ENCODE measurements at regions not wholly inside any gene's neighbourhood (a gene's known extent, or its start where the extent isn't known, plus 50 kb on each side); places are given as distances from the start of the nearest gene placed in this dataset.

DNA sequence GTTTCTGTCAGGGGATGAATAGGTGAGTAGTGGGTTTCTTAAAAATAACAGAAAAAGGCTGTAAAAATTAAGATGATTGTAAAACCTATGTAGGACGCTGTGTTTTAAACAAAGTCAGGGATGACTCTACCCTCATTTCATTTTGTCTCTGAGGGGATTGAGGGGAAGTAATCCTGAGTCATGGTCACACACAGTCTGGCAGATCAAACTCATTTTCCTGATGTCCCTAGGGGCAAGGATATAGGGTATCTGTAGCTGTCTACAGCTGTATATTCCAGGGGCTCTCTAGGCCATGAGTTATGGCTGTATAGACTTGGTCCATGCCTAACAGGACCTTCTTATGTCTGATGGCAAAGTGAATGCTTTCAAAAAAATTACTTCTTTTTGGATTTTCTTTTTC lies 421.1 kb downstream of the PDCD6IP start:
- Mint-ChIP-seq H3K27ac (no peak overlapping the region), H3K4me1 (ENCODE audit: unreplicated experiment) (peaks cover 3% of the 10 kb centered on the region)
- TF ChIP-seq, protein P1, sequence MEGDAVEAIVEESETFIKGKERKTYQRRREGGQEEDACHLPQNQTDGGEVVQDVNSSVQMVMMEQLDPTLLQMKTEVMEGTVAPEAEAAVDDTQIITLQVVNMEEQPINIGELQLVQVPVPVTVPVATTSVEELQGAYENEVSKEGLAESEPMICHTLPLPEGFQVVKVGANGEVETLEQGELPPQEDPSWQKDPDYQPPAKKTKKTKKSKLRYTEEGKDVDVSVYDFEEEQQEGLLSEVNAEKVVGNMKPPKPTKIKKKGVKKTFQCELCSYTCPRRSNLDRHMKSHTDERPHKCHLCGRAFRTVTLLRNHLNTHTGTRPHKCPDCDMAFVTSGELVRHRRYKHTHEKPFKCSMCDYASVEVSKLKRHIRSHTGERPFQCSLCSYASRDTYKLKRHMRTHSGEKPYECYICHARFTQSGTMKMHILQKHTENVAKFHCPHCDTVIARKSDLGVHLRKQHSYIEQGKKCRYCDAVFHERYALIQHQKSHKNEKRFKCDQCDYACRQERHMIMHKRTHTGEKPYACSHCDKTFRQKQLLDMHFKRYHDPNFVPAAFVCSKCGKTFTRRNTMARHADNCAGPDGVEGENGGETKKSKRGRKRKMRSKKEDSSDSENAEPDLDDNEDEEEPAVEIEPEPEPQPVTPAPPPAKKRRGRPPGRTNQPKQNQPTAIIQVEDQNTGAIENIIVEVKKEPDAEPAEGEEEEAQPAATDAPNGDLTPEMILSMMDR (conservative IDR thresholded peaks at IDR 0.05) = no peak

DNA sequence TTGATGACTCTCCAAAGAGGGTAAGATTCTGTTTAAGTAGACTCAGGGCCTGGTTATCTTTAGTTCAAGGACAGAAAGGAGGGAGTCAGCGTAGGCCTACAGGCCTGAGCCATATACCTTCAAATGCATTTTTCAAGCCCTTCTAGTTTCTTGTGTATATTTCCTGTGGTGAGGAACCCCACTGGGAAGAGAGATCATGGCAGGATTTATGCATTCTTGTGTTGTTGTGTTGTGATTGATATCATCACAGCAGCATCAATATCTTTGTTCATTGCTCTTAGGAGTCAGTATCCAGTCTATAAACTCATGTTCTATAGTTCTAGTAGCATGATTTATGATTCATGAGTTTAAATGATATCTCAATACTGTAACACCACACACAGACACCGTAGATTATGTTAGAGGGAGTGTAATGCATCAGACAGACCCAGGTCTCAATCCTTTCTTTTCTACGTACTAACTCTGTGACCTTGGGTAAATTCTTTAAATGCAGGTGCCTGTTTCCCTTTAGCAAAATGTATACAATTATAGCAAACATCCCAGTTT lies 427.5 kb downstream of the PDCD6IP start:
- Mint-ChIP-seq H3K36me3 (no peaks in the 10 kb centered on the region), H3K4me1 (ENCODE audit: unreplicated experiment) (no peaks in the 10 kb centered on the region), H3K9me3 (no peaks in the 10 kb centered on the region), H3K4me3 (no peak overlapping the region), H3K27me3 (peaks cover 4% of the 10 kb centered on the region), H3K27ac (no peak overlapping the region)
- no peak for DNase-seq (ENCODE audit: extremely low spot score, unreplicated experiment)
- TF ChIP-seq, protein P1 (conservative IDR thresholded peaks at IDR 0.05) = no peak

More for the DNA sequence above, 421.1 kb downstream of the PDCD6IP start:
- H3K9me3 Mint-ChIP-seq = no peaks in the 10 kb centered on the region
- no peak for DNase-seq (ENCODE audit: extremely low spot score, unreplicated experiment)
- H3K4me3 Mint-ChIP-seq = no peak overlapping the region
- H3K36me3 Mint-ChIP-seq = no peaks in the 10 kb centered on the region
- H3K27me3 Mint-ChIP-seq = peaks cover 4% of the 10 kb centered on the region

DNA sequence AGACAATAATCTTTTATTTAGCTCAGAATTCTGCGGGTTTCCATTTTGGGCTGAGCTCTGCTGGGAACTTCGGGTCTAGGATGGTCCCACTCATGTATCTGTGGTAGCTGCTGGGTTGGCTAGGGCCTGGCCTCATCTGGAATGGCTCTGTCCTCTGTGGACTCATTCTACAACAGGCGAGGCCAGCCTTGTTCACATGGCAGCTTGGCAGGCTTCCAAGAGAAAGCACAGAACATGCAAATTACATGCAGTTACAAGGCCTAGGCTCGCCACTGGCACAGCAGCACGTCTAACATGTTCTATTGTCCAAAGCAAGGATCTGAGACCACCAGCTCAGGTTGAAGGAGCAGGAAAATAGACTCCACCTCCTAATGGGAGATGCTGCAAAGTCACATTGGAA lies 431.4 kb downstream of the PDCD6IP start:
- TF ChIP-seq, protein P1 (conservative IDR thresholded peaks at IDR 0.05) = no peak
- no peaks in the 10 kb centered on the region for H3K36me3 Mint-ChIP-seq
- H3K4me3 Mint-ChIP-seq = no peak overlapping the region
- no peaks in the 10 kb centered on the region for H3K9me3 Mint-ChIP-seq
- H3K27ac Mint-ChIP-seq = no peak overlapping the region
- no peak for DNase-seq (ENCODE audit: extremely low spot score, unreplicated experiment)
- H3K4me1 Mint-ChIP-seq (ENCODE audit: unreplicated experiment) = no peaks in the 10 kb centered on the region
- H3K27me3 Mint-ChIP-seq = no peaks in the 10 kb centered on the region

DNA sequence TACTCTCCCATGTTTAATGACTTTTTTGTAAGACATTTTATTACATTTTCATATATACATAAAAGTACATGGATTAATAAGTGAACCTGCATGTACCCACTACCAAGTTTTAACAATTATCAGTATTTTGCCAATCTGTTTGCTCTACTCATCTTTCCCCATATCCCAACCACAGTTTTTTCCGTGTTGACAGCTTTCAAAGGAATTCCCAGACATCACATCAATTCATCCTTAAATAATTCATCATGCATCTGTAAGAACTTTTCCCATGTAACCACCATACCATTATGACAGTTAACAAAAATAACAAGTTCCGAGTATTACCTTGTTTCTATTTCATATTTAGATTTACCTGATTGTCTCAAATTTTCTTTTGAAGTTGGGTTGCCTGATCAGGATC lies 436.7 kb downstream of the PDCD6IP start:
- Mint-ChIP-seq H3K36me3 (no peaks in the 10 kb centered on the region), H3K27me3 (no peaks in the 10 kb centered on the region), H3K4me3 (no peak overlapping the region), H3K9me3 (no peaks in the 10 kb centered on the region), H3K27ac (no peak overlapping the region), H3K4me1 (ENCODE audit: unreplicated experiment) (no peaks in the 10 kb centered on the region)
- DNase-seq (ENCODE audit: extremely low spot score, unreplicated experiment) = no peak
- TF ChIP-seq, protein P1 (conservative IDR thresholded peaks at IDR 0.05) = no peak

DNA sequence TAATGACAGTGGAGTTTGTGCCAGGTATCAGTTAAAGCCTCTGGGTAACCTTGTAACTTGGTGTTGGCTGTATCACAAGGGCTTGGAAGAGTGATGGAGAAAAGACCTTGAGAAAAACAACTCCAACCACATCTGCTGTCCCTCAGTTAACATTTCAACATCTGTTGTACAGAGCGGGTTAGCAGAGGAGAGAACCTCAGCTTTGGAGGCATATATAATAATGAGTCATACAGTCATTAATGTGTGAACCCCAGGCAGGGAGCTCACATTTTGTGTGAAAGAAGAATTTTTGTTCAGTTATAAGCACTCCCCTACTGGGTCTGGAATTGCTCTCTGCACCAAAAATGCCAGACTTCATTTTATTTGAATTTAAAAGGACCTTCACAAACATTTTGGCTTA lies 439.5 kb downstream of the PDCD6IP start:
- Mint-ChIP-seq H3K27me3 (no peaks in the 10 kb centered on the region), H3K4me1 (ENCODE audit: unreplicated experiment) (no peaks in the 10 kb centered on the region), H3K27ac (no peak overlapping the region), H3K4me3 (no peak overlapping the region), H3K36me3 (no peaks in the 10 kb centered on the region), H3K9me3 (no peaks in the 10 kb centered on the region)
- DNase-seq (ENCODE audit: extremely low spot score, unreplicated experiment) = no peak
- TF ChIP-seq, protein P1 (conservative IDR thresholded peaks at IDR 0.05) = no peak

DNA sequence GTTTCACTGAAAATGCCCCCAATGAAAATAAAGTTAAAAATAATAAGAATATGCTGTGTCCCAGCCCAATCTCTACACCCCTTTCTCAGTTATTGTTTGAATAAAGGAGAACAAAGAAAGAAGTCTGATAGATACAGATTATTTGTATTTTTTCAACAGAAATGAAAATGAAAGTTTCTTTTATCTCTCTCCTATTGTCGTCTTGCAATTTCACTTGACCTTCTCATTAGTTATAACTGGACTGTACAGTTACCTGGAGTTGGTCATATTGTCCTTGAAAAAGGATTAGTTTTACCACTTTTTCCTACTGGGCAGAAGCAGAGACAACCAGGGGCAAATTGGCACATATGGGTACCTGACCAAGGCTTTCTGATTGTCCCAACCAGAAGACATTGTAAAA lies 440.0 kb downstream of the PDCD6IP start:
- no peak for DNase-seq (ENCODE audit: extremely low spot score, unreplicated experiment)
- TF ChIP-seq, protein P1 (conservative IDR thresholded peaks at IDR 0.05) = no peak
- Mint-ChIP-seq H3K4me1 (ENCODE audit: unreplicated experiment) (no peaks in the 10 kb centered on the region), H3K9me3 (no peaks in the 10 kb centered on the region), H3K27me3 (no peaks in the 10 kb centered on the region), H3K36me3 (no peaks in the 10 kb centered on the region), H3K4me3 (no peak overlapping the region), H3K27ac (no peak overlapping the region)

All from type B pancreatic cell (in vitro differentiated cells).